Stimulated activated CD4-positive, alpha-beta T cell treated with anti-CD3 and anti-CD28 coated beads, Interleukin-1b, Interleukin-23, amount 100 ng/mL, for 24 hours (primary cell): ENCODE measurements at regions not wholly inside any gene's neighbourhood (a gene's known extent, or its start where the extent isn't known, plus 50 kb on each side); places are given as distances from the start of the nearest gene placed in this dataset.

Experiments
- DNase-seq, 4 experiments: peaks; one replicate each; pipeline ENCODE4 v3.0.0-alpha.2; 2020; ENCODE audit warnings: low read depth in 4 of 4, low spot score in 1 of 4

DNA sequence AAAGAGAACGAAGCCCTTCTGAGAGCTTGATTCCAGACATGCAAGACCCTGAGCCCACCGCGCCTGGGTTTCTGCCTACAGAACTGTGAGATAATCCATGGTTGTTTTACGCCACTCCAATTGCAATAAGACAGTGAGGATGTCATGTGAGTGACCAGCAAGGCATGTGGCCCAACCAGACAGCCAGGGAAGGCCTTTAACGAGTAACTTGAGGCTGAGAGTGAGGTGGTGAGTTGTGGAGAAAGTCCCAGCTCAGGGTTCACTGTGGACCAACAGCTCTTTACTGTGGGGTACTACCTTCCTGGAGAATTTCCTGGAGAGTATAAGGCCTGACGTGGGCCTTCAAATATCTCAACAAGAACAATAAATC lies 153.9 kb downstream of the ETS2 start:
- no peak for DNase-seq

- no peak for DNase-seq
These were observed 153.4 kb downstream of the ETS2 start for GRCh38 chr21:38958940-38959691.

GRCh38 chr21:38958323-38958705 lies 152.6 kb downstream of the ETS2 start:
- no peak for DNase-seq

DNA sequence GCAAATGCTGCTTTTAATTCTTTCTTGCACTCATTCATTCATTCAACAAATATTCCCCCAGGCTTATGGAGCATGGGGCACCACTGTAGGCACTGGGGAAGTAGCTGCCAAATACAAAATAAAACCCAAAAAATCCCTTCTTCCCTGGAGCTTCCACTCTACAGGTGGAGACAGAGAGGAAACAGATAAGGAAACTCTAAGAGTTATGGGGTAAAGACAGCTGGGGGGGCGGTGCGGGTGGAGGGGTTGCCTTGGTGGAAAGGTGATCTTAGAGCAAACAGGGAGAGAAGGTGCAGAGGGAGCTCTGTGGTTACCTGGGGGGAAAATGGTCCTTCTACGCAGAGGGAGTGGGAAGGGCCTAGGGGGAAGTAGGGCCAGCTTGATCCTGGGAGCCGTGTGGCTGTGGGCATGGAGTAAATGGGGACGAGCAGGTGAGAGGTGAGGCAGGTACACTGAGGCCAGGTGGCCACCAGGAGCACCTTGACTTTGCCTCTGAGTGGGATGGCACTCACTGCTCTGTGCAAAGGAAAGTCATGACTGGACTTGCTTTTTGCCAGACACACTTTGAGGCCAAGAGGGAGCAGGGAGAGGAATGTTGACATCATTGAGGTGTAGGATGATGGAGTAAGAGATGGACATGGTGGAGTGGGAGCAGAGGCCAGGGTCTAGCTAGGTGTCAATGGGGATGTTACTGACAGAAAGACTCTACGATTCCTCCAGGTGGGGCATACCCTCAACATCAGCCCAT lies 152.0 kb downstream of the ETS2 start:
- no peak for DNase-seq

DNA sequence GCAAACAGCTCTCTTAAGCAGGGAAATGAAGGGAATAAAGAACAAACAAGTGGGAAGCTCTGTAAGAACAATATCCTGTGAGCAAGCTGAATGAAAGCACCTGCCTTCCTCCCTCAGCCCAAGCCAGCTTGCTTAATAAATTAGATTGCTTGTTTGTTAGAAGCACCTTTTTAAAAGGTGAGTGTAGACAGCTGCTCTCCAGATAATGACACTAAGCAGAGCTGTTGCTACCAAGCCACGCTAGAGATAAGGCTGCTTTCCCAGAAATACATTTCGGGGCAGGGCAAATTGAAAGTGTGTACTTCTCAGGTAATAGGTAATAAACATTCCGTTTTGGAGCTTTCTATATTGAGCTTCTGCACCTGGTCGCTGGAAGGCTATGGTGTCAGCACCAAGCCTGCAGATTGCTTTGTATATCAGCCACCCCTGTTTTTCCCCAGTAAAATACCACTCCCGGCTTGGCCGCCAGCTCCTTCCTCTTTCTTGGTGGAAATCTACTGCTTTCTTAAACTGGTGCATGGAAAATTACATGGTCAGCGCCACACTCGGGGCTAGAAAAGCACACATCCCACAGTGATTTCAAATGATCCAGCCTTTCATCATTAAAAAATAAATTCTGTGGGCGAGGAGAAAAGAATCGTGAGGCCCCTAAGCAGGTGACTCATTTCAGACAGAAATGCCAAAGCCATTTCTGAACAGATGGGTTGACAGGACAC lies 151.3 kb downstream of the ETS2 start:
- DNase-seq = no peak

DNA sequence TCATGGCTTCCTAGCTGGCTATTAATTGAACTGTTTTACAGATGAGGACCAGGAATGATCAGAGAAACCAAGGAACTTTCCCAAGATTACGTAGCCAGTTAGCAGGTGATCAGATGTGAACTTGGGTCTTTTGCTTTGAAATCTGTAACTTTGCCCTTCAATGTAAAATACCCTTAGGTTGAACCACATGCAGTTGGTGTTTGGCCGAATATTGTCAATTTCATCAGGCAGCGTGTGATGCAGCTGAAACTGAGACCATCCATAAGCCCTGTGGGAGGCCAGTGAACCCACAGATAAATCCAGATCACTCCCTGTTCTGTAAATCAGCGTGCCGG lies 150.8 kb downstream of the ETS2 start:
- no peak for DNase-seq

GRCh38 chr21:38956007-38956406 lies 150.3 kb downstream of the ETS2 start:
- DNase-seq = no peak

DNA sequence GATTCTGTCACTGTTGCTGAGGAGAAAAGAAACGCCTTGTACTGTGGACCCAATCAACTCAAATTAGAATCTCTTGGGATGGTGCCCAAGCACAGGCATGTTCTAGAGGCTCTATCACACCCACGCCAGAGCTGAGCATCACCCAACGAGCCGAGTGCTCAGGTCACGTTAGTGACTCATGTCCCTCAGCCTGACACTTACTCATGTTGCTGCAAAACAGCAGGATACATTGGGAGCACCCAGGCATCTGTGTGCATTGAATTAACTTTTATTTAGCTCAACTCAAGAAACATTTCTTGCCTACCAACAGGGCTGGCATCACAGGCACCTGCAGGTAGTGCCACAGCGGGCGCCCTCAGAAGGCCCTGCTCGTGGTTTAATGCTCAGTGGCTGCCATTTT lies 149.8 kb downstream of the ETS2 start:
- DNase-seq = no peak

GRCh38 chr21:38954588-38955004 lies 148.9 kb downstream of the ETS2 start:
- no peak for DNase-seq

DNA sequence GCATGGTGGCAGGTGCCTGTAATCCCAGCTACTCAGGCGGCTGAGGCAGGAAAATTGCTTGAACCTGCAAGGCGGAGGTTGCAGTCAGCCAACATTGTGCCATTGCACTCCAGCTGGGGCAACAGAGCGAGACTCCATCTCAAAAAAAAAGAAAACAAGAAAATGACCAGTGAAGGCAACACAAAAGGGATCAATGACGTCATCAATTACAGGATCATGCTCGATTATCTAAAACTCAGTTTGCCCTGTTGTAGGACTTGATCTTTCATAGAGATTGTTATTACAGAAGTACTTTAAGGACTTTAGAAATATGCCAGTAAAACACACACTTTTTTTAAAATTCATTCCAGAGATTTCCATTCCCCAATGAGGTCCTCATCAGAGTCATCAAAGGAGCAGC lies 147.8 kb downstream of the ETS2 start:
- DNase-seq = no peak

- no peak for DNase-seq
These were observed 147.2 kb downstream of the ETS2 start for GRCh38 chr21:38952890-38953289.

DNA sequence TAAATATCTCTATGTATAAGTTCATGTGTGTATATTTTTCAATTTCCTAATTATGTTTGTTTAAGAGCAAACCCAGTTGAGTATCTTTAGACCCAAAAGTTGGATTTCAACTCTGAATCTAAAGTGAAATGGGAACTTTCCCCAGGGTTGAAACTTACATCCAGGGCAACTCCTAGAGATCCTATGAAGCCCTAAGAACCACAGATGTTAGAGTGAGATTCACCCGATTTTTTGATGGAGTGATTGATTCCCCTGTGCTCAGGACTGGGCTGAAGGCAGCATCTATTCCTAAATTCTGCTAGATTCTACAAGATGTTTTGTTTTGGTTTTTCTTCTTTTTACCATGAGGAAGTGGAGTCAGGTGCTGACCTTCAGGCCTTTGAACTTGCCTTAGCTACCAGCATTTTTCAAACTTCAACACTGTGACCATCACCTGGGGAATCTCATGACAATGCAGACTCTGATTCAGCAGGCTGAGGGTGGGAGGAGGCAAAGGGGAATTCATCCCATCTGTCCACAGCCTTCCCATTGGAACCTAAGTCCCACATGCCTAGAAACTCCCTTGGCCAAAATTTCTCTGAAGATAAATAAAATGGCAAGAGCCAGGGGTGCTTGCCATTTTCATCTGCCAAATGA lies 145.5 kb downstream of the ETS2 start:
- no peak for DNase-seq

DNA sequence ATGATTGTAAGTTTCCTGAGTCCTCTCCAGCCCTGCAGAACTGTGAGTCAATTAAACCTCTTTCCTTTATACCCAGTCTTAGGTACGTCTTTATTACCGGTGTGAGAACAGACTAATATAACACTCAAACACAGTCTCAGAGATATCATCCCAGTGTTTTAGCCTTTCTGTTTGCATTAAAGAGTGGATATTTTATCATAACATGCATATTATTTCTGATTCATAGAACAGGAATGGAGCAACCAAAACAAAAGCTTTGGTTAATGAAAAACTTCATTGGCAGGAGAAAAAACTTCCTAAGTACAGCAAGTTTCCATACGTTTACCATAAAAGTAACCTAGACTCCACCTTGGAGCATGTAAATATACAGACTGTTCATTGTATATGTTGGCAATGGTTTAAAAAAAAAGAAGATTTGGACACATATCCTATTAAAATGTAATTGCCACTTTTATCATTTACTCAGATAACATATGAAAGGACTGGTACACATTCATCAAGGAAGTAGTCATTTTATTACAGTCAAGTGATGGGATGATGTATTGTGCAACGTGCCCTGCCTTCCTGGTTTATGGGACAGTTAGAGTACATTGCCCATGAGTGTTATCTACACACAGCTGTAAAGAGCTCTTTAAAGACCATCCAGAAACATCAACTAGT lies 144.8 kb downstream of the ETS2 start:
- DNase-seq = no peak

DNA sequence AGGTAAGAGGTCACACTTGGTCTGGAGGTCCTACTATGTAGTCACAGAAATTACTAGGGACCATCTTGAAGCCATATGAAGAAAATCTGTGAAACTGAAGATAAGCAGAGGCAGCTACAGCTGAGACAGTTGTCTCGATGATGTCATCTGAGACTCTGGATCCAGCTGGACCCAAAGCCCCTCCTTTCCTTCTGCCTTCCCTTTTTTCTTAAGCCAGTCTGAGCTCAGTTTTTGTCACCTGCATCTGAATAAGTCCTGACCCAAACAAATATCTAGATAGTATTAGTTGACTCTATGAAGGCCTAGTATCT lies 143.3 kb downstream of the ETS2 start:
- DNase-seq = no peak

DNA sequence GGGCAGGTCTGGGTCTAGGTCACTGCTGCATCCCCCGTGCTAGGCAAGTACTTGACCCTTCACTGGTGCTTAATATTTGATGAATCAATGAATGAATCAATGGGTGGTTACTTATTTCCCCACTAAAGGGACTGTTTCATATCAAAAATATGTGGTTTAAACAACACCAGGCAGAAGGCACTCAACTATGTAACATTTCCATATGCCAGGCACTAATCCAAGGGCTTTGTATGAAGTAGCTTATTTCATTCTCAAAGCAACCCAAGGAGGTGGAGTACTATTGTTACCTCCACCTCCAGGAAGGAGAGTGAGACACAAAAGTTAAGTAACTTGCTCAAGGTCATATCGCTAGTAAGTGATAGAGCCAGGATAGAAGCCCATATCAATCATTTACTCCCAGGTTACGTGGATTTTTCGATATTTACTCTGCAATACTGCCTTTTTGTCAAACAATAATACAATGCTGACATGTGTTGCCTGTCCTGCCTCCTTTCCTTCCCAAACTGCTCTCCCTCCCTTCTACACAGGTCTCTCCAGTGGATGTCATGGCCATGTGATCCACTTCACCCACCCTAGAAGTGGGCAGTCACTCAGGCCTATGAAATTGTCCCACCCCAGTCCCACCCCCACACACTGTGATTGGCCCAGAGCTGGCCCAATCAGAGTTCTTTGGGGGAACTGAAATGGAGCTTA lies 142.8 kb downstream of the ETS2 start:
- no peak for DNase-seq

DNA sequence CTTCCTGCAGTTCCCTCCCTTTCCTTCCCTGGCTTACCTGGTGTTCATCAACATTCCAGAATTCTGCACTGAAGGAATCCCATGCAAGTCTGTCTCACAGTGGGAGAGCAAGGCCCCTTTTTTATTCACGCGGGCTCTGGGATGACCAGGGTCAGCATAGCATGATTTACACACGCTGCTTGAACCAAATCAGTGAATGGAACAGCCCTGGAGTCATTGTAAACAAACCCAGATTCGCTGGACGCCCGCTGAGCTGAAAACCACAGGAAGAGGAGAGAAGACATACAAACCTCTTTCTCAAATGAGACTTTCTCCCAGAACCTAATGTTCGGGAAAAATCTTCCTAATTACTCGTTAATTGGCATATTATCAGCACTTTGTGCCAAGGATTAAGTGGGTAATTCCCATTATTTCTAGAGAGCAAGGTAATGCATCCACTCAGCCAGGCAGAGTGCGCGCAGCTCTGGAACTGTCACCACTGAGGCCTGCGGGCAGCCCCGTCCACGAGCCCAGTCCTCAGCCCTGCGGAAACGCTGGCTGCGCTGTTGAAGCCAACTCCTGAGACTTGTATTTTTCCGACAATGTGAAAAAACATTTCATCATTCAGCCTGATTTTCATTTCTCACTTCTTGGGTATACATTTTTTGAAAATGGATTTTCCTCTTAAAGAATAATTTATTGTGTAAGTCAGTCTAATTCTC lies 140.0 kb downstream of the ETS2 start:
- DNase-seq = no peak

GRCh38 chr21:38944903-38945302 lies 139.2 kb downstream of the ETS2 start:
- no peak for DNase-seq

DNA sequence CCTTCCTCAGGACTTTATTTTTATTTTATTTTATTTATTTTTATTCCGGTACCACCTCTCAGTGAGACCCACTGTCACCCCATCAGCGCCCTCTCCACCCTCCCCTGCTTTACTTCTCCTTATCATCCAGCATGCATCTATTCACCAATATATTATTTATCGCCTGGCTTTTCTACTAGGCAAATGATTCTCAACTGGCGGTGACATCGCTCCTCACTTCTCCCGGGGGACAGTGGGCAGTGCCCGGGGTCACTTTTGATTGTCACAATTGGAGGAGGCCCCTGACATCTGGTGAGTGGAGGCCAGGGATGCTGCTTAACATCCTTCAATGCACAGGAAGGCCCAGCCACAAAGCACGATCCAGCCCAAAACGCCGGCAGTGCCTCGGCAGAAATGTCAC lies 138.7 kb downstream of the ETS2 start:
- DNase-seq = no peak

DNA sequence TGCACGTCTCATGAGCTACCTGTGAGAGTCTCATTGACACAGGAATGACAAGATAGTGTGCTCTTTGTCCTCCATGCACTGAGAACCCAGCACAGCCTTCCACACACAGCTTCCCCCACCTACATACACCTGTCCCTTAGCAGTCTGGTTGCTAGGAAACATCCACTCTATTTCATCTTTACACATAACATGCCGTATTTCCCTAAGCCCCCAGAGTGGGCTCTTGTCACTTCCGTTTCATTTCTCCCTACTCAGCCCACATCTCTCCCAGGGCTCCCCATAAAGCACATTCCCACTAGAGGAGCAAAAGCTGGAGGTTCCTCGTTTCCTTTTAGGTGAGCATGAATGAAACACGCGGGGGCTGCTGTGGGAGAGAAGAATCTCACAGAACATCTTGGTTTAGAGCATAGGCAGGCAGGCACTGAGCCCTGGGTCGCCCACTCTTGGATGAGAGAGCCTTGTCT lies 137.1 kb downstream of the ETS2 start:
- no peak for DNase-seq

DNA sequence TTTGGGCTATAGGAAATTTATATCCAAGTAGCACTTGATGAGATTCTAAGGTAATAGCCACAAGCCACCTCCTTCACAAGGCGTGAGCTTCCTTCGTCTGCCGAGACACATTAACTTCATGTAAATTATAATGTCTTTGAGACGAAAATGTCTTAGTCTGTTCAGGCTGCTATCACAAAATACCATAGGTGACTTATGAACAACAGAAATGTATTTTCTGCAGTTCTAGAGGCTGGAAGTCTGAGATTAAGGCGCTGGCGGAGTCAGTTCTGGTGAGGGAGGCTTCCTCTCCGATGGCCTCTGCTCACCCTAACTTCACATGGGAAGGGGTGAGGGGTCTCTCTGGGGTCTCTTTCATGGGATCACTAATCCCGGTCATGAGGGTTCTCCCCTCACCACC lies 133.0 kb downstream of the ETS2 start:
- DNase-seq = no peak
